GM20000 (cell line): ENCODE measurements at regions not wholly inside any gene's neighbourhood (a gene's known extent, or its start where the extent isn't known, plus 50 kb on each side); places are given as distances from the start of the nearest gene placed in this dataset.
"Not testable (repeated sequence)": the region's sequence is repeated elsewhere in the genome, so short reads cannot be mapped to it uniquely, and the experiment has no call there.

Experiments used
- DNase-seq: peaks from one replicate; pipeline ENCODE4 v3.0.0; 2012; ENCODE audit warnings: low spot score
- CTCF ChIP-seq: IDR thresholded peaks from 2 replicates; pipeline ENCODE4 v1.5.1; 2012; ENCODE audit warnings: mild to moderate bottlenecking, control low read depth; ENCODE audit errors: extremely low read depth, missing control alignments

GRCh38 chrX:924017-924416 is 288.4 kb downstream of the CRLF2 start:
- DNase-seq: no peak
- no peak for TF ChIP-seq CTCF

DNA sequence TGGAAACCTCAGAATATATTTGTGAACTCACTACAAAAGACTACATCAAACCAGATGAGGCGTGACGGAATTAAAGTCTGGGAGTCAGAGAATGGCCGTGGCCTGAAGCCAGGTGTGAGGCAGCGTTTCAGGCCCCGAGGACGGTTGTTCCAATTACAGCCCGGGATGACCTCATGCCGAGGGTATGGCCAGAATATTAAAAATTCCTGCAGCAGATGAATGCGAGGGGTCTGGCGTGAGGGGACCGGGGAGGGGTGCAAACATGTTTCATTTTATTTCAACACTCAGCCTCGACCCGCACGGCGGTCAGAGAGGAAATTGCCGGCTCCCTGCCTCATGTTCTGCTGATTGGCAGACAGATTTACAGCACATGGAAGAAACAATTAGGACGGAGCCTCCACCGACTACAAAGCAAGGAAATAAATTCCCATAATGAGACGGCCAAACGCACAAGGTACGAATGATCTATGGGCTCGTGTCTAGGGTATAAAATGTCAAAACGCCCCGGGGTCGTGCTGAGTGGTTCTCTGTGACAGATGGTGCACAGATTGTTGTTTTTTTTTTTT is 289.7 kb downstream of the SHOX start:
- no peak for DNase-seq
- no peak for TF ChIP-seq CTCF

- TF ChIP-seq CTCF: no peak
- no peak for DNase-seq
Observed at GRCh38 chrX:916230-916599, 285.6 kb downstream of the SHOX start.

DNA sequence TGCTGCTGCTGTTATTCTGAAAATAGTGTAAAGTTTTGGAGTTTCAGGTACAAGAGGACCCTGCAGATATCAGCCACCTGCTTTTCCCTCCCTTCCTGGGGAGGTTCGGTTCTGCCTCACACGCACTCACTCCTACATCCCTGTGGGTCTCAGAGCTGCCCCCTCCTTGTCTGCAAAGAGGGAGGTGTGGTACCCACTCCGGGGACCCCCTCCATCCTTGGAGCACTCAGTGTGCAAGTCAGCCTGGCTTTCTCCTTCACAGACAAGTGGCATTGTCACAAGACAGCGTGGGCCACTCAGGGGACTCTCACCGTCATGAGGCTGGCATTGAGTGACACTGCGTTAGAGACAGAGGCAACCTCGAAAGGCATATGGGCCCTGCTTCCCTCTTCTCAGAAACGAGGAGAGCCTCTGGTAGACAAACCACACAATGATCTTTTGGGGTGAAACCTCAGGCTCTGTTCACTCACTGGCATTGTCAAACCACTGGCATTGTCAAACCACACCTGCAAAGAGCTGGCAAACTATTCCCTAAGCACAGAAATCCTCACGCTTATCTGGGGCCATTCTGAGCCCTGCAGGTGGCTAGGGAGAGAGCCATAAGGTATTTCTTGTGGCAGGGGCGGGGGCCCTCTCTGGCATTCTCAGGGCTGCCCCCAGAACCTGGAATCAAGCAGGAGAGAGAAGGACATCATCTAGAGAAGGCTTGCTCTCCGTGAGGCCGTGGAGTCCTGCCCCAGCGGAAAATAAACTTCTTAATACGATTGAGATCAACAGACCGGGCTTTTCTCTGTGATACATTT is 285.0 kb downstream of the SHOX start:
- no peak for TF ChIP-seq CTCF

GRCh38 chrX:914206-914605 is 283.6 kb downstream of the SHOX start:
- no peak for DNase-seq
- no peak for TF ChIP-seq CTCF

More for the DNA sequence above, 285.0 kb downstream of the SHOX start:
- DNase-seq: no peak

DNA sequence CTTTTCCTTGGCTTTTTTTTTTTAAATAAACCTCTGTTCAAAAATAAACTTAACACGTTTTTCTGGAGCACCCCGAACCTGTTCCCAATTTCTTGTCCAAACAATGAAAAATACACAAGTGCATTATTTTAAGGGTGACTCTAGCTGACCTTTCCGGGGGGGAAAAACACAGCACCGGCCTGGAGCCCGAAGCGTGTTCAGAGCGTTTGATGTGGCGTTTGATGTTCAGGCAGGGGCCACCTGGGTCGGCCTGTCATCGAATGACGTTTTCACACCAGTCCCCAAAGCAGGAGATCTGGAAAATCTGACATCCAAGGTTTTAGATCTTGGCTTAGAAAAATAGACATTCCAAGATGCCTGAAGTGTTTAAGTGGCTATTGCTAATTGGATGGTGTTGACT is 282.1 kb downstream of the SHOX start:
- no peak for DNase-seq
- no peak for TF ChIP-seq CTCF

DNA sequence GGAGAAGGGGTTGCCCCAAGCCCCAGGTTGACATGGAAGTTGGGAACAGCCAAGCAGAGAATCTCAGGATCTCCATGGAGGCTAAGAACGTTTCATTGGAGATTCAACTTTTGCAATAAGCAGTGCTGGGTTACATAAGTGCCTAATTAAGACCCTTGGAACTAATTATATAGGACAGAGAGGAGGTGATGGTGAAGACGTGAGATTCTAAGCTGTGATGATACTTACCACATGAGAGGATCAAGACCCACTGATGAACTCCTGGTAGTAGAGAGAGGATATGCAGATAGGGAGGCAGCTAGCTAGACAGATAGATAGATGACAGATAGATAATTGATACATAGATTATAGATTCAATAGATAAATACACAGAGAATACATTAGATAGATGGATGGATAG is 278.5 kb downstream of the SHOX start:
- not testable (repeated sequence) for DNase-seq

- TF ChIP-seq CTCF: no peak
- DNase-seq: no peak
Observed at GRCh38 chrX:906586-906985, 276.0 kb downstream of the SHOX start.
